SU-DHL-6 (cell line): ENCODE measurements at regions not wholly inside any gene's neighbourhood (a gene's known extent, or its start where the extent isn't known, plus 50 kb on each side); places are given as distances from the start of the nearest gene placed in this dataset.

Source experiments
- H2AFZ ChIP-seq: fragments of 200-600 bp; sonication (generic); 2 replicates; pipeline ENCODE4 v1.6.1; 2014; ENCODE audit warnings: low read depth, mild to moderate bottlenecking, moderate library complexity, mixed read lengths, antibody characterized with exemption, low read length; ENCODE audit not compliant: severe bottlenecking
- H3F3A ChIP-seq: fragments of 200-600 bp; shearing (Covaris generic); 2 replicates; pipeline ENCODE4 v1.6.0; 2016; ENCODE audit warnings: antibody characterized with exemption, mild to moderate bottlenecking; ENCODE audit not compliant: insufficient read depth
- H3K27ac ChIP-seq: fragments of 200-600 bp; sonication (generic); 2 replicates; pipeline ENCODE4 v1.5.1; 2016; ENCODE audit warnings: low read depth, mild to moderate bottlenecking, low read length, moderate library complexity, mixed read lengths
- H3K27me3 ChIP-seq: fragments of 200-600 bp; sonication (generic), shearing (Covaris generic); 2 replicates; pipeline ENCODE4 v1.6.0; 2014; ENCODE audit warnings: mild to moderate bottlenecking, low read length
- H3K36me3 ChIP-seq: fragments of 200-600 bp; sonication (generic); 2 replicates; pipeline ENCODE4 v1.6.1; 2014; ENCODE audit warnings: mild to moderate bottlenecking, low read length, mixed read lengths
- H3K4me2 ChIP-seq: fragments of 300-600, 200-600 bp; shearing (Covaris generic), sonication (generic); 2 replicates; pipeline ENCODE4 v1.6.0; 2014; ENCODE audit warnings: low read length, low read depth, mild to moderate bottlenecking; ENCODE audit not compliant: poor library complexity, severe bottlenecking
- H3K4me3 ChIP-seq: fragments of 200-600 bp; sonication (generic); 2 replicates; pipeline ENCODE4 v1.5.1; 2014; ENCODE audit warnings: antibody characterized with exemption, low read length, mild to moderate bottlenecking, mixed read lengths; ENCODE audit not compliant: insufficient read depth, poor library complexity, severe bottlenecking
- H3K79me2 ChIP-seq: fragments of 200-600 bp; sonication (generic); 2 replicates; pipeline ENCODE4 v1.6.1; 2014; ENCODE audit warnings: mild to moderate bottlenecking, low read length, moderate library complexity; ENCODE audit not compliant: insufficient read depth
- H3K9ac ChIP-seq: fragments of 200-600 bp; sonication (generic); 2 replicates; pipeline ENCODE4 v1.7.0; 2014; ENCODE audit warnings: mild to moderate bottlenecking, low read length
- H3K9me2 ChIP-seq: fragments of 200-600 bp; sonication (generic); replicated peaks from 2 replicates; pipeline ENCODE4 v1.6.1; 2014; ENCODE audit warnings: low read length; ENCODE audit not compliant: insufficient read depth
- H3K9me3 ChIP-seq: fragments of 200-600 bp; sonication (generic); 2 replicates; pipeline ENCODE4 v1.6.1; 2014; ENCODE audit warnings: low read length, mixed read lengths; ENCODE audit not compliant: insufficient read depth
- H4K20me1 ChIP-seq: fragments of 200-600 bp; sonication (generic); 2 replicates; pipeline ENCODE4 v1.6.1; 2014; ENCODE audit warnings: low read depth, mild to moderate bottlenecking, antibody characterized with exemption, low read length, moderate library complexity, mixed read lengths
- EZH2phosphoT487 ChIP-seq: fragments of 200-600 bp; sonication (generic), shearing (Covaris generic); conservative IDR thresholded peaks from 2 replicates; pipeline ENCODE4 v1.6.1; 2018; ENCODE audit warnings: mild to moderate bottlenecking, antibody characterized with exemption, low read length, moderate library complexity, mixed read lengths
- TF ChIP-seq, protein P1 (sequence below): fragments of 200-600 bp; sonication (generic); IDR thresholded peaks from one replicate; pipeline ENCODE4 v1.5.1; 2017; ENCODE audit warnings: antibody characterized with exemption, mild to moderate bottlenecking, low read length, moderate library complexity; ENCODE audit not compliant: insufficient read depth, poor library complexity, severe bottlenecking

GRCh38 chr6:145383428-145383827 is 351.9 kb downstream of the EPM2A start:
- H3F3A ChIP-seq: no peaks in the 10 kb centered on the region
- no peaks in the 10 kb centered on the region for H3K27me3 ChIP-seq
- no peak overlapping the region for H3K4me2 ChIP-seq
- no peak overlapping the region for H3K9ac ChIP-seq
- no peaks in the 10 kb centered on the region for H3K9me2 ChIP-seq
- H3K36me3 ChIP-seq: no peaks in the 10 kb centered on the region
- H3K4me3 ChIP-seq: no peak overlapping the region
- TF ChIP-seq, protein P1, sequence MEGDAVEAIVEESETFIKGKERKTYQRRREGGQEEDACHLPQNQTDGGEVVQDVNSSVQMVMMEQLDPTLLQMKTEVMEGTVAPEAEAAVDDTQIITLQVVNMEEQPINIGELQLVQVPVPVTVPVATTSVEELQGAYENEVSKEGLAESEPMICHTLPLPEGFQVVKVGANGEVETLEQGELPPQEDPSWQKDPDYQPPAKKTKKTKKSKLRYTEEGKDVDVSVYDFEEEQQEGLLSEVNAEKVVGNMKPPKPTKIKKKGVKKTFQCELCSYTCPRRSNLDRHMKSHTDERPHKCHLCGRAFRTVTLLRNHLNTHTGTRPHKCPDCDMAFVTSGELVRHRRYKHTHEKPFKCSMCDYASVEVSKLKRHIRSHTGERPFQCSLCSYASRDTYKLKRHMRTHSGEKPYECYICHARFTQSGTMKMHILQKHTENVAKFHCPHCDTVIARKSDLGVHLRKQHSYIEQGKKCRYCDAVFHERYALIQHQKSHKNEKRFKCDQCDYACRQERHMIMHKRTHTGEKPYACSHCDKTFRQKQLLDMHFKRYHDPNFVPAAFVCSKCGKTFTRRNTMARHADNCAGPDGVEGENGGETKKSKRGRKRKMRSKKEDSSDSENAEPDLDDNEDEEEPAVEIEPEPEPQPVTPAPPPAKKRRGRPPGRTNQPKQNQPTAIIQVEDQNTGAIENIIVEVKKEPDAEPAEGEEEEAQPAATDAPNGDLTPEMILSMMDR: no peak
- TF ChIP-seq EZH2phosphoT487: no peak
- H4K20me1 ChIP-seq: no peaks in the 10 kb centered on the region
- no peak overlapping the region for H3K27ac ChIP-seq
- no peak overlapping the region for H2AFZ ChIP-seq
- H3K79me2 ChIP-seq: no peaks in the 10 kb centered on the region
- H3K9me3 ChIP-seq: no peaks in the 10 kb centered on the region

DNA sequence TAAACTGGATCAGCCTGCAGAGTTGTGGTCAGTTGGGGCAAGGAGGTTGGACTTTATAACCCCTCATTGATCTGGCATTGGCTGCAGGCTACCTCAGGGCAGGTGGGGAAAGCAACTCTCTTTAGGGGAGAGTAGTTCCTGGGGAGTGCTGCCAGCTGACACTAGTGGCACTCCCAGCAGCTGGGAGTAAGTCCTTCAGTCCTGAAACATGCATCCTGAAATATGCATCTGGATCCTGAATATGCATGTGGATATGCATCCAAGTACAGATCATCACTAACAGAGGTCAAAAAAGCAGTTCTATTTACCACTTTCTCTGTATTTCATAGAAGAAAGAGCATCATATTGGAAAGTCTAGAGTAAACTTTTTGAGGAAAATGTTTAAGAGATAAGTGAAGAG is 350.8 kb downstream of the EPM2A start:
- Histone ChIP-seq H3K9me3 (no peaks in the 10 kb centered on the region), H3K27me3 (no peaks in the 10 kb centered on the region), H3K36me3 (no peaks in the 10 kb centered on the region)

GRCh38 chr6:145396499-145396898 is 338.8 kb downstream of the EPM2A start:
- no peak overlapping the region for H3K27ac ChIP-seq
- H3K4me3 ChIP-seq: no peak overlapping the region
- no peak overlapping the region for H2AFZ ChIP-seq
- 0 out of 2 replicates have a peak, but pooled peaks cover 3% of the 10 kb centered on the region for H3K9me3 ChIP-seq
- no peak overlapping the region for H3K9ac ChIP-seq
- TF ChIP-seq, protein P1: no peak
- TF ChIP-seq EZH2phosphoT487: no peak
- H3K4me2 ChIP-seq: no peak overlapping the region
- H4K20me1 ChIP-seq: no peaks in the 10 kb centered on the region
- no peaks in the 10 kb centered on the region for H3K27me3 ChIP-seq
- H3K79me2 ChIP-seq: no peaks in the 10 kb centered on the region
- no peaks in the 10 kb centered on the region for H3K9me2 ChIP-seq
- no peaks in the 10 kb centered on the region for H3K36me3 ChIP-seq
- no peaks in the 10 kb centered on the region for H3F3A ChIP-seq

More for the DNA sequence above, 350.8 kb downstream of the EPM2A start:
- Histone ChIP-seq H3K27ac (no peak overlapping the region), H3K9me2 (no peaks in the 10 kb centered on the region), H3K4me3 (no peak overlapping the region), H3K9ac (no peak overlapping the region), H4K20me1 (no peaks in the 10 kb centered on the region), H3K4me2 (no peak overlapping the region), H3F3A (no peaks in the 10 kb centered on the region), H3K79me2 (no peaks in the 10 kb centered on the region), H2AFZ (no peak overlapping the region)
- TF ChIP-seq, protein P1: no peak
- TF ChIP-seq EZH2phosphoT487: no peak
